HFFc6 (cell line): ENCODE measurements at regions not wholly inside any gene's neighbourhood (a gene's known extent, or its start where the extent isn't known, plus 50 kb on each side); places are given as distances from the start of the nearest gene placed in this dataset.

Source experiments
- DNase-seq: peaks from one replicate; pipeline ENCODE4 v3.0.0-alpha.2; 2018
- H3K27ac Mint-ChIP-seq: 2 replicates; pipeline ENCODE4 v1.8.0; 2020; ENCODE audit warnings: mild to moderate bottlenecking, mixed read lengths
- H3K27me3 Mint-ChIP-seq: 2 replicates; pipeline ENCODE4 v1.8.0; 2021; ENCODE audit warnings: mild to moderate bottlenecking, moderate library complexity, mixed read lengths; ENCODE audit not compliant: insufficient read depth
- H3K36me3 Mint-ChIP-seq: 2 replicates; pipeline ENCODE4 v1.8.0; 2021; ENCODE audit warnings: low read depth, mixed read lengths
- H3K4me1 Mint-ChIP-seq: 2 replicates; pipeline ENCODE4 v1.8.0; 2020; ENCODE audit warnings: low read depth, mixed read lengths
- H3K4me3 Mint-ChIP-seq: 2 replicates; pipeline ENCODE4 v1.8.0; 2020; ENCODE audit warnings: mild to moderate bottlenecking, moderate library complexity, mixed read lengths
- H3K9me3 Mint-ChIP-seq: 2 replicates; pipeline ENCODE4 v1.8.0; 2020; ENCODE audit warnings: mild to moderate bottlenecking, mixed read lengths
- CTCF ChIP-seq: fragments of 200-600 bp; sonication (generic); IDR thresholded peaks from 2 replicates; pipeline ENCODE4 v1.5.0; 2021; ENCODE audit warnings: antibody characterized with exemption, mild to moderate bottlenecking

- no peak for TF ChIP-seq CTCF
- no peak overlapping the region for H3K4me3 Mint-ChIP-seq
Measured at GRCh38 chr3:148450819-148451218, 246.9 kb upstream of the AGTR1 start.

GRCh38 chr3:148451969-148452368, 245.7 kb upstream of the AGTR1 start:
- Mint-ChIP-seq H3K36me3 (no peaks in the 10 kb centered on the region), H3K4me3 (no peak overlapping the region), H3K27ac (no peak overlapping the region), H3K4me1 (no peaks in the 10 kb centered on the region), H3K27me3 (no peaks in the 10 kb centered on the region; the same call in 1 of the 2 replicates), H3K9me3 (no peaks in the 10 kb centered on the region)
- TF ChIP-seq CTCF = no peak
- no peak for DNase-seq

More at GRCh38 chr3:148450819-148451218, 246.9 kb upstream of the AGTR1 start:
- Mint-ChIP-seq H3K27me3 (no peaks in the 10 kb centered on the region; the same call in 1 of the 2 replicates), H3K9me3 (no peaks in the 10 kb centered on the region), H3K27ac (no peak overlapping the region), H3K4me1 (no peaks in the 10 kb centered on the region), H3K36me3 (no peaks in the 10 kb centered on the region)
- no peak for DNase-seq

- H3K9me3 Mint-ChIP-seq = no peaks in the 10 kb centered on the region
- no peak for DNase-seq
- no peaks in the 10 kb centered on the region for H3K4me1 Mint-ChIP-seq
- H3K4me3 Mint-ChIP-seq = no peak overlapping the region
- no peak overlapping the region for H3K27ac Mint-ChIP-seq
- no peak for TF ChIP-seq CTCF
- no peaks in the 10 kb centered on the region for H3K36me3 Mint-ChIP-seq
- no peaks in the 10 kb centered on the region; the same call in 1 of the 2 replicates for H3K27me3 Mint-ChIP-seq
Measured at GRCh38 chr3:148453781-148454191, 243.9 kb upstream of the AGTR1 start.

GRCh38 chr3:148455098-148455497, 242.6 kb upstream of the AGTR1 start:
- H3K27me3 Mint-ChIP-seq = no peaks in the 10 kb centered on the region
- DNase-seq = no peak
- no peak for TF ChIP-seq CTCF
- H3K9me3 Mint-ChIP-seq = no peaks in the 10 kb centered on the region
- H3K4me3 Mint-ChIP-seq = no peak overlapping the region
- H3K36me3 Mint-ChIP-seq = no peaks in the 10 kb centered on the region
- H3K4me1 Mint-ChIP-seq = no peaks in the 10 kb centered on the region
- no peak overlapping the region for H3K27ac Mint-ChIP-seq

- H3K27ac Mint-ChIP-seq = no peak overlapping the region
- H3K27me3 Mint-ChIP-seq = no peaks in the 10 kb centered on the region
- no peak for TF ChIP-seq CTCF
- no peaks in the 10 kb centered on the region for H3K9me3 Mint-ChIP-seq
- no peaks in the 10 kb centered on the region for H3K4me1 Mint-ChIP-seq
- DNase-seq = no peak
- H3K36me3 Mint-ChIP-seq = no peaks in the 10 kb centered on the region
- no peak overlapping the region for H3K4me3 Mint-ChIP-seq
Measured at GRCh38 chr3:148457886-148458285, 239.8 kb upstream of the AGTR1 start.

GRCh38 chr3:148459931-148460513, 237.7 kb upstream of the AGTR1 start:
- DNase-seq = peak; percentile 10
- no peak overlapping the region for H3K27ac Mint-ChIP-seq
- H3K9me3 Mint-ChIP-seq = no peaks in the 10 kb centered on the region
- no peaks in the 10 kb centered on the region for H3K36me3 Mint-ChIP-seq
- H3K4me3 Mint-ChIP-seq = no peak overlapping the region
- peaks cover 13% of the 10 kb centered on the region for H3K4me1 Mint-ChIP-seq
- no peaks in the 10 kb centered on the region; the same call in 1 of the 2 replicates for H3K27me3 Mint-ChIP-seq
- peak; percentile 77 for TF ChIP-seq CTCF
